A673 (cell line): ENCODE measurements at regions not wholly inside any gene's neighbourhood (a gene's known extent, or its start where the extent isn't known, plus 50 kb on each side); places are given as distances from the start of the nearest gene placed in this dataset.

ENCODE experiments used
- CTCF ChIP-seq: fragments of 300-800, 200-600 bp; sonication (generic); conservative IDR thresholded peaks from 2 replicates; pipeline ENCODE4 v1.5.1; 2017; ENCODE audit warnings: low read depth, mild to moderate bottlenecking, antibody characterized with exemption, low read length, moderate library complexity, mixed read lengths
- EZH2 ChIP-seq: fragments of 200-600 bp; sonication (generic); IDR thresholded peaks from 2 replicates; pipeline ENCODE4 v1.6.1; 2017; ENCODE audit warnings: borderline replicate concordance, low read depth, mild to moderate bottlenecking, mixed read lengths, antibody characterized with exemption, low read length; ENCODE audit not compliant: poor library complexity, severe bottlenecking

DNA sequence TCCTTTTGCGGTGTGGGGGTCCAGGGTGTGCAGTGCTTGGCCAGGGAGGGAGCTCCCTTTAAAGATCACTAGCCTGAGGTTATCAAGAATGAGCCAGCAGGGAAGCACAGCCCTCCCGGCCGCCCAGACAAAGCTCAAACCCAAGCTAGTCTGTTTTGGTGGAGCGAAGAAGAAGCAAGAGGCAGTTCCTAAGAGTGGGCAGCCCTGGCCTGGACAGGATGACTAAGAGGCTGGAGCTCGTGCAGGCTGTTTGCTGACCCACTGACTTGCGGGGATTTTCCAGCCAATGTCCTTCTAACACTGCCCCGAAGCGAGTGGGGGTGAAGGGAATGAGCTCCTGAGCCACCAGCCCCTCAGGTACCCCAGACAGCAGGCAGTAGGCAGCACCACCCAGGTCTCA, 134.4 kb downstream of the COPRS start:
- TF ChIP-seq CTCF (no peak), EZH2 (no peak)
